ENCODE measurements at regions not wholly inside any gene's neighbourhood (a gene's known extent, or its start where the extent isn't known, plus 50 kb on each side); places are given as distances from the start of the nearest gene placed in this dataset.
"Not testable (repeated sequence)": the region's sequence is repeated elsewhere in the genome, so short reads cannot be mapped to it uniquely, and the experiment has no call there.

DNA sequence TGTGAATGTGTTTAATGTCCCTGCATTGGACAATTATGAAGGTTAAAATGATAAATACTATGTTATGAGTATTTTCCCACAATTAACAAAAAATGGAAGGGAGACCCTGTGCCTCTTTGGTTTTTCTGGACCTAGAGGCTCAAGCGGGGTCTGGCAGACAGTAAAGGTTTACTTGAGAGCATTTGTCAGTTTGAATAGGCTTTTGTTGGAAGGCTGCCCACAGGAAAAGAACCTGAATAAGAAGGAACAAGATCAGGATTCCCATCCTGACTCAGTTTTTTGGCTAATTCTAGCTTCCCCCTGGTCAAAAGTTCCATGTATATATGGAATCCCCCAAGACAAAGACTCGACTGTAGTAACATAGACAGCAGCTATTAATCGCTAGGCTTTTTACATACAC is 150.9 kb upstream of the JUN start:
- no peak for DNase-seq (ENCODE audit: low read depth in 2 of 2)

DNA sequence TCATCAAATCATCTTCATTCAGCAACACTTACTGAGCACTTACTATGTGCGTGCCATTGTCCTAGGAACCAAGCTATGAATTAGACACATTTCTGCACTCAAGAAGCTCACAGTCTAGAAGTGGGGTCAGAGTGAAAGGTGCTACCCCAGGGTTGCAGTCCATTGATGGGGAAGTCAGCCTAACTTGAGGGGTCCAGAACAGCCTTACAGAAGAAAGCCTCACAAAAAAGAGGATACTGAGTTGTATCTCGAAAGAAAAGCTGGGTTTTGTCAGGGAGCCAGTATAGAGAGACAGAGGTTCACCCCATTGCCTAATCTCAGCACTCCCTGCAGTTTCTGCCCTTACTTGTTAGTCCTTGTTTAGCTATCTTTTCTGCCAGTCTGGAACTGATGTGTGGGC is 153.1 kb upstream of the JUN start:
- DNase-seq (ENCODE audit: low read depth in 2 of 2): no peak

DNA sequence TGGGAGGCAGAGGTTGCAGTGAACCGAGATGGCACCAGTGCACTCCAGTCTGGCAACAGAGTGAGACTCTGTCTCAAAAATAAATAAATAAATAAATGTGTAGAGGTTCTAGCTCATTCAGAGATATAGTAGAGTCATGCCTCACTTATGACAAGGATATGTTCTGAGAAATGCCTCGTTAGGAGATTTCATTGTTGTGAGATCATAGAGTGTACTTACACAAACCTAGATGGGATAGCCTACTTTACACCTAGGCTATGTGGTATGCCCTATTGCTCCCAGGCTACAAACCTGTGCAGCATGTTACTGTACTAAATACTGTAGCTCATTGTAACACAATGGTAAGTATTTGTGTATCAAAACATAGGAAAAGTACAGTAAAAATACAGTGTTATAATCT is 155.3 kb upstream of the JUN start:
- no peak for DNase-seq (ENCODE audit: low read depth in 2 of 2)

DNA sequence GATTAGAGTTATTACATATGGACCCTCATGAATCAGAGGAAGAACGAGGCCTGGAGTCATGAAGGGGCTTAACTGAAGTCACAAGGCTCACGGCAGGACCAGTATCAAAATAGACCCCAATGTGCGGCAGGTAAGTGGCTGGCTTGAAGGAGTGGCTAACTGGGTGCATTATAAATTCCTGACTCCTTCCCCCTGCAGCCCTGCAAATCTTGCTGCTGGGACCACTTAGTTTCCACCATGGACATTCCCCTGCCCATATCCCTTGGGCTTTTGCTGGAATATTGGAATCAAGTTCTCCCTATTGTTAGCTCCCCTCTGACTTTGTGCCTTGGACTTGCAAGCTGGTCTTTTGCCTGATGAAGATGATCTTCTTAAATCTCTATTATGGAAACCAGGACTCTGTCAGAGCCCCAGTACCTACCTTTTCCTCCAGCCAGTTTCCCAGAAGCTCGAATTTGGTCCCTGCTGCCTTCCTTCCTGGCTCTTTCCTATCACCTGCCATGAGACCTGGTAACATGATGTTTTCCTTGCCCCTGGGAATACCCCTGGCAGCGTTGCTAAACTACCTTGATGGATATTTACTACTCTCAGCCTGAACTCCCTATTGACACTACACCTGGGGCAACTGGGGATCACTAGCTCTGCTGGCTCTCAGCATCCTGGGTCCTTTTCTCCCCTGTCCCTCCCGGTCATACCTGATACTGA is 156.0 kb upstream of the JUN start:
- DNase-seq (ENCODE audit: low read depth in 2 of 2): no peak

DNA sequence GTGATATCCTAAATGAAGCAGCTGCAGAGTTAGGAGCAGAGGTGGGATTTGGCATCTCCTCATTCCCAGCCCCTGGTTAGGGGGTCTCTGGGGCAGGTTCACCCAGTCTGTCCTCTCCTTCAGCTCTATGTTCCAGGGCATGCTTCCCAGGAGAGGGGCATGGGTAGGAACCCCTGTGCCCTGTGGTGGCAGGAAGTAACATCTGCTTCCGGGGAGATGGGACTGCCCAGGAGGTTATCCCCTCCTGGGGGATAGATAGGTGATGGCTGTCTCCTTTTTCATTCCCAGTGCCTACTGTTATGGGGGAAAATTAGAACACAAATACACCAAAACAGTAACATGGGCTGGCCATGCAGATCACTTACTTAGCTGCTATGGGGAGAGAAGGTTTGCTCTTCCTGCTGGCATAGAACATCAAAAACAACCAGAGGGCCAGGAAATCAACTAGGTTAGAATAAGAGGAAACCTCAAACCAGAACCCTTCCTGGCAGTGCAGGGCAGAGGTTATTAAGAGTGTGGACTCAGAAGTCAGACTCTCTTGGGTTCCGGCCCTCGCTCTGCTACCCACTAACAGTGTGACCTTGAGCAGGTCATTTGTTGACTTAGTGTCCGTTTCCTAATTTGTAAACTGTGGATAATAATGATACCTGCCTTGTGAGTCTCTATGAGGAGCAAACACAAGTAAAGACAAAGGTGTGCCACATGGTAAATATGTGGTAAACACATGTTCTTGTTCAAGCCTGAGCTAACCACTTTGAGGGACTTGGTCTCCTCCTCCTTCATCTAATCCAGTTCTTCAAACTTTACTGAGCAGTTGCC is 157.8 kb upstream of the JUN start:
- DNase-seq (ENCODE audit: low read depth in 2 of 2): no peak

DNA sequence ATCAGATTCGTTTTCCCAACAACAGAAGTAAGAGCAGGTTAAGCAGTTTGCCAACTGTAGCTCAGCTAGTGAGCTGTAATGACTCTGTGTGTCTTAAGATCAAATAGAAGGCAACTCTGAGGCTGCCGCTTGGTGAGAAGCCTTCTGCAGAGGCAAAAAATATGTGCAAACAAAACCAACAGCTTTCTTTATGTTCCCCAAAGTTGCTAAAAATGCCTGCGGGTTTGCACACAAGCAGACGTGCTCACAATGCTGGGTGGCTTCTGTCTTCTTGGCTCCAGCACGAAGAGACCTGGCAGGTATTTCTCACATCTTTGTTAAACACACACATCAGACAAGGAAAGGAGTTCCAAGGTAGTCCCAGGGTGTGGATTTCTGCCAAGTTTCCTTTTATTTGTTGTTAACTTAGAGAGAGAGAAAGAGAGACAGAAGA is 158.9 kb upstream of the JUN start:
- DNase-seq (ENCODE audit: low read depth in 2 of 2): no peak

DNA sequence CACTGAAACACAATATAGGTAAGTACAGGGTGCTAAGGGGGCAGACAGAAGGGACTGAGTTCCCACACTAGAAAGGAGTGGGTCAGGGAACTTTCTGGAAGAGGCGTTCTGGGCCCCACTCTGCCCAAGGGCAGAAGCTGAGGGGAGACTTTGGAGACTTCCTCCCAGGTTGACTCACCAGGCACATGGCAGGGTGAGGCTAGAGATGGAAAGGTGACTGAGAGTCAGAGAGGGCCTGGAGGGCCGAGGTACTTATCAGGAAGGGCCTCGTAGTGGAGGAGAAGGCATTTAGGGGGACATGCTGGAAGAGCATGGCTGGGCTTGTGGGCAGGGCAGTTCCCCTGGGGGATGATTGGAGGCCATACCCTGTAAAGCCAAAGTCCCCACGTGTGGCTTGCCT is 159.9 kb upstream of the JUN start:
- no peak for DNase-seq (ENCODE audit: low read depth in 2 of 2)

DNA sequence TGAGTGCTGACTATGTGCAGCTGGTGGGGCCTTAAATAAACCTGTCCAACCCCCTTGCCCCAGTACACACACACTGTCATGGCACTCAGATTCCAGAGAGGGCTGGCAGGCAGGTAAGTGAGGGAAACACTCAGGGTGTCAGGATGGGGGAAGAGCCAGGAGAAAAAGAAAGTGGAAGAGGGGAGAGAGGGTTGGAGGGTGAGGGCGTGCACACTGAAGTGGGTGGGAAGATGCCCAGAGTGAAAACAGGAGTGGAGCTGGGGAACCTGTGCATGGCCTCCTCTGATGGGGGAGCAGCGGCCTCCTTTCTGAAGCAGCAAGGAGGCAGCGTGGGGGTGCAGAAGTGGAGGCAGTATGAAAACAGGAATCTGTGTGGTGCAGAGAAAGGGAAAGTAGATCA is 160.6 kb upstream of the JUN start:
- DNase-seq (ENCODE audit: low read depth in 2 of 2): no peak

DNA sequence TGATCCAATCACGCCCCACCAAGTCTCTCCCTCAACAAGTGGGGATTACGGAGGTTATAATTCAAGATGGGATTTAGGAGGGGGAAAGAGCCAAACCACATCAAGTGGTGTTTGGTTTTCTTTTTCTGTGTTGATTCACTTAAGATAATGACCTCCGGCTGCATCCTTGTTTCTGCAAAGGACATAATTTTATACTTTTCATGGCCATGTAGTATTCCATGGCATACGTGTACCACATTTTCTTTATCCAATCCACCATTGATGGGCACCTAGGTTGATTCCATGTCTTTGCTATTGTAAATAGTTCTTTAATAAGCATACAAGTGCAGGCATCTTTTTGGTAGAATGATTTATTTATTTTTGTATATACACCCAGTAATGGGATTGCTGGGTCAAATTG is 162.5 kb upstream of the JUN start:
- no peak for DNase-seq (ENCODE audit: low read depth in 2 of 2)

DNA sequence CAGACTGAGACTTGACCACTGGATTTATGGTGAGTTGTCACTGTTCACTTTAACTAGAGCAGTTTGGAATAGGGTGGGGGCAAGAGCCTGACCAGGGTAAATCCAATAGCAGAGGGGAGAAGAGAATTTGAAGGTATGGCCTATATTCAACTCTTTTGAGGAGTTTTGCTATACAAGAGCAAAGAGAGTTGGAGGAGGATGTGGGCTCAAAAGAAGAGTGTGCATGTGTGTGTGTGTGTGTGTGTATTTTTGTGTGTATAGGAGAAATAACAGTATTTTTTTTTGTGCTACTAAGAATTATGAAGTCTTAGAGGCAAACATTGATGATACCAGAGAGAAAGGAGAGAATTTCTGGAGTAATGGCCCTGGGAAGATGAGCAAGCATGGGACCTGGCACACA is 164.8 kb upstream of the JUN start:
- no peak for DNase-seq (ENCODE audit: low read depth in 2 of 2)

DNA sequence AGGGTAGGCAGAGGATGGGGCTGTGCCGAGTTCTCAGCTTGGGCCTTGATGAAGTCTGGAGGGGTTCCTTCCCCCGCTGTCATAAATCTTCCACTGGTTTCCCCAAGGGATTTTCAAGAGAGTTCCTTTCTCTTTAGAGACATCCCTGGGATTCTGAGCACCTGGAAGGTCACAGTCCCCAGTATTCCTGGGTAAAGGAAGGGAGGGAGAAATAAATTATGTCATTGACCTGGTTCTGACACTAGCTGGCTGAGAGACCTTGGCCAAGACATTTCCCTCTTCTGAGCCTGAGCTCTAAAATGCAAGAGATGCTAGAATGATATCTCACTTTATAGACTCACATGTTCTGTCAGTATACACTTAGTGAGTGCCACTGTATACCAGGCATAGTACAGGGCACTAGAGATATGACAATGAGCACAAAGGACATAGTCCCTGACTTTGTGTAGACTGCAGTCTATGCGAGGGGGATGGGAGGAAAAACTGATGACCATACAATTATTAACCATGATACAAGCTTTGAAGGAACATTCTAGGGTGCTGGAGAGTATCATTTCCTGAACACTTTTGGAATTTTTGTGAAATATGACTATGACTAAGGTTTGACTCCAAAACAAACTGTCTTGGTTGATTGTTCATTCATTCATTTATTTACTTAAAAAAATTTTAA is 165.8 kb upstream of the JUN start:
- DNase-seq (ENCODE audit: low read depth in 2 of 2): no peak

DNA sequence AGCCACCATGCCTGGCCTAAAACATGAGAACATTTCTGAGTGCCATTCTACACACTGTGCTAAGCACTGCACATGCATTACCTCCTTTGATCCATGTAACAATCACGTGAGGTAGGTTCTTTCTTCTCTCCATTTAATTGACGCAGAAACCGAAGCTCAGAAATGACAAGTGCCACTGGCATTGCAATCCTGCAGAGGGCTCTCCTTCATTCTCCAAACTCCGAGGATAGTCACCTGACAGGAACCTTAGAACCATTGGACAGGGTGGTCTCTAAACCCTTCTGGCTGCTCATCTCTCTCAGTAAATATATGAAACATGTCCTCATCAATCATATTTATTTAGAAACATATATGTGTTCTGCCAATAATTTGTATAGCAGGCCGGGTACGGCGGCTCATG is 167.1 kb upstream of the JUN start:
- no peak for DNase-seq (ENCODE audit: low read depth in 2 of 2)

DNA sequence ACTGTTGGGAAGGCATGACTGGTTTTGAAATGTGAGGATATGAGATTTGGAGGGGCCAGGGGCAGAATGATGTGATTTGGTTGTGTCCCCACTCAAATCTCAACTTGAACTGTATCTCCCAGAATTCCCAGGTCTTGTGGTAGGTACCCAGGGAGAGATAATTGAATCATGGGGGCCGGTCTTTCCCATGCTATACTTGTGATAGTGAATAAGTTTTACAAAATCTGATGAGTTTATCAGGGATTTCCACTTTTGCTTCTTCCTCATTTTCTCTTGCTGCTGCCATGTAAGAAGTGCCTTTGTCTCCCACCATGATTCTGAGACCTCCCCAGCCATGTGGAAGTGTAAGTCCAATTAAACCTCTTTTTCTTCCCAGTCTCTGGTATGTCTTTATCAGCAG is 170.1 kb upstream of the JUN start:
- DNase-seq (ENCODE audit: low read depth in 2 of 2): not testable (repeated sequence)

DNA sequence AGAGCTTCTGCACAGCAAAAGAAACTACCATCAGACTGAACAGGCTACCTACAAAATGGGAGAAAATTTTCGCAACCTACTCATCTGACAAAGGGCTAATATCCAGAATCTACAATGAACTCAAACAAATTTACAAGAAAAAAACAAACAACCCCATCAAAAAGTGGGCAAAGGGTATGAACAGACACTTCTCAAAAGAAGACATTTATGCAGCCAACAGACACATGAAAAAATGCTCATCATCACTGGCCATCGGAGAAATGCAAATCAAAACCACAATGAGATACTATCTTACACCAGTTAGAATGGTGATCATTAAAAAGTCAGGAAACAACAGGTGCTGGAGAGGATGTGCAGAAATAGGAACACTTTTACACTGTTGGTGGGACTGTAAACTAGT is 179.4 kb upstream of the JUN start:
- DNase-seq (ENCODE audit: low read depth in 2 of 2): not testable (repeated sequence)

DNA sequence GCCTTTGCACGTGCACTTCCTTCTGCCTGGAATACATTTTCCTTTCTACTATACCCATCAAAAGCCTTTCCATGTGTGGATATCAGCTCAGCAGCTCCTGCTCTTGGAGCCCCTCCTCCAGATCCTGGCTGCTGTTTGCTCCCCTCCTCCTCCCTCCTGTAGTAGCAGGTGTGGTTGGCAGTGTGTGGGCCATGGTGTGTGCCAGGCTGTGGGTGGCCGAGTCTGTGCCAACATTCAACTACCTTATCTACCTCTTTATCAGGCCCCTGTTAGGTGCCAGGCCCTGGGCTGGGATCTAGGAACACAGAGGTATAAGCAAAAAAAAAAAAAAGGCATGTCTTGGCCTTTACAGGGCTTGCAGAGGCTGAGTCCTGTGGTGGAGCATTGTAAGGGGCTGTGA is 180.6 kb upstream of the JUN start:
- DNase-seq (ENCODE audit: low read depth in 2 of 2): no peak

DNA sequence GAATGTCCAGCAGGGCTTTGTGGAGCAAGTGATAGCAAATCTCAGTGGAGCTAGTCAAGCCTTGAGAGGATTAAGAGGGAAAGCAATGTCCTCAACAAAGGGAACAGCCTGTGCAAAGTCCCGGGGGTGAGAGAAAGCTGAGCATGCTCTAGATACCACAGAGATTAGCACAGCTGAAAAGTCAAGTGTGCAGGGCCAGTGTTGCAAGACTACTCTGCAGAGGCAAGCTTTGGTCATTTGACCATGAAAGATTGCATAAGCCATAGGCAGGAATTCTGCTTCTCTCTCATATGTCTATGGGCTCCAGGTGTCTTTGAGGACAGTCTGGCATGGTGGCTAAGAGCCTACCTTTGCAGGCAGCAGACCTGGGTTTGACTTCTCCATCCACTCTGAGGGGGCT is 181.0 kb upstream of the JUN start:
- no peak for DNase-seq (ENCODE audit: low read depth in 2 of 2)

DNA sequence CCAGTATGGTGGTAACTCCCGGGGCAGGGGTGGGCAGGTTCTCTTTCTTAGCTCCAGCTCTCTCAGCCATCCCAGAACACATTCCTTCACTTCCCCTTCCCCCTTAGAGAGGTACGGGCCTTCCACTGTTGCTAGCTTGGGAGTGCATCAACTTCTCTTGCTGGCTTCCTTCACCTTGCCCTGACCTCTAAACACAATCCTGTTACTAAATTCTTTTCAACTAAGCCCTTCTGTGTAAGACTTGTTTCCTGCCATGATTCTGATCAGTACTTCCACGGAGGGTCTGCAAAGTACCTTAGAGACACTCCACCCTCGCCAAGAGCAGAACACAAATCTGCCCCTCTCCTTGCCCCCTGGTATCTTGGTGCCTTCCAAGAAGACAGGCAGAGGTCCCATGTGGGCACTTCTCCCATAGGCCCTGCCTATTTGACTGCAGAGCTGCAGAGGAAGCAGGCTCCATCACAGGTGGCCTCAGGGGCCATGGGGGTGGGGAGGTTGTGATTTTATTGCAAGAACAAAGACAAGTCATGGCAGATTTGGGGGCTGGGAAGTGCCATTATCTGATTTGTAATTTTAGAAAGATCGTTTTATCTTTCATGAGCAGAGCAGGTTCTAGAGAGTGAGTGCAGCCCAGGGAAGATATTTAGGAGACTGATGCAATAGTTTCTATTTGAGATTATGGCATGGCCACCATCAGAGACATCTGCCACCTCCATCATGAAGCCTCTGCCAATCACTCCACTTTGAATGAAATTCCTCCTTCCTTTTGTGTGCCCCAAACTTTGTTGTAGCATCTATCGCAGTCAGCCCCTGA is 182.5 kb upstream of the JUN start:
- DNase-seq (ENCODE audit: low read depth in 2 of 2): no peak

DNA sequence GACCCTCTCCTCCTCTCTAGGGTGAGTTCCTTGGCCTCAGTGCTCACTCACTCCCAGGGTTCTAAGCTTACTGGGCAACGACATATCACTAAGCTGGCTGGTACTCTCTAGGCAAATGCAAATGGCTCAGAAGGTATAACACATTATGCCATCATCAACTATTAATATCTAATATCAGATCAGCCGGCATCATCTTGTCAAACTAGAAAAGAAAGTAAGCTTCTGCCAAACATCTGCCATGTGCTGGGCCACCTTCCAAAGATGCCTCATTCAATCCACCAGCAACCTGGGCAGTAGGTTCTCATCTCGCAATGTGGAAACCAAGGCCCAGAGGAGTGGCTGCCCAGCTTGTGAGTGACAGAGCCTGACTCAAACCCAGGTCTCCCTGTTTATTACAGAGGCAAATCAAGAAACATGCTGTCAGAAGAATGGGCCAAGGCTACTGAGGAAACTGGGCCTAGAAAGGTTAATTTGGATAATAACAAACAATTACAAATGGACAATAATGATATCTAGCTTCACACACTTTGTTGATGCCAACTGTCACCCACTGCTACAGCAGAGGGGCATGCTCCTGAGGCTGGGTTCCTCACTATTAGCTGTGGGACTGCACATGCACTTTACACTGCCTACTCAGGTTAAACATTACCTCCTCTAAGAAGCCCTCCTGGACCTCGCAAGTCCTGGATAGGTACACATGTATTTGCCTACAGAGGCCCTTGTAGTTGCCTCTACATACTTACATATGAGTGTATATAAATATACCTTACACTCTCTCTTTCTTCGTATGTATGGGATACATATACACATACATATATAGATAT is 183.3 kb upstream of the JUN start:
- no peak for DNase-seq (ENCODE audit: low read depth in 2 of 2)

DNA sequence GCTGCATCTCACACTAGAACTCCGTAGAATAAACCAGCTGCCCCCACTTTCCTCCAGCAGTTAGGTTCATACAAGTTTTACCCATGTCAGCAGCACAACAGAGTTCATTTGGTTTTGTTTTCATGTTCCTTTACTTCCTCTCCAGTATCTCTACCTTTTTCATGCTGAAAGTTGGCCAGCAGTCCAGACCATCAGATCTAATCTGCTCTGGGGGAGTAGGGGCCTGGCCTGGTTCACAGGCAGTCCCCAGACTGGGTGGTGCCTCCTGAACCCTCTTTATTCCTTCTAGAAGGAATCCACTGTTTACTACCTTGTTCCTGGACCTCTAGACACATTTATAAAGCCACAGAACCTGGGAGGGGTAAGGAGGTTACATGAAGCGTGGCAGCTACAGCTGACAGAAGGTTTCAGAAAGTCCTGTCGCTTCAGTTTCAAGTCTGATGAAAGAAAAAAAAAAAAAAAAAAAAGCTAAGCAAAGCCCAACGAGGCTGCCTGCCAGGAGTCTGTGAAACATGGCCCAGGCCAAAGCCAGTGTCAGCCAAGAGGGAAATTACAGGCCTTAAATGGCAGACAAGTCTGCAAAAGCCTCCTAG is 184.6 kb upstream of the JUN start:
- DNase-seq (ENCODE audit: low read depth in 2 of 2): no peak

DNA sequence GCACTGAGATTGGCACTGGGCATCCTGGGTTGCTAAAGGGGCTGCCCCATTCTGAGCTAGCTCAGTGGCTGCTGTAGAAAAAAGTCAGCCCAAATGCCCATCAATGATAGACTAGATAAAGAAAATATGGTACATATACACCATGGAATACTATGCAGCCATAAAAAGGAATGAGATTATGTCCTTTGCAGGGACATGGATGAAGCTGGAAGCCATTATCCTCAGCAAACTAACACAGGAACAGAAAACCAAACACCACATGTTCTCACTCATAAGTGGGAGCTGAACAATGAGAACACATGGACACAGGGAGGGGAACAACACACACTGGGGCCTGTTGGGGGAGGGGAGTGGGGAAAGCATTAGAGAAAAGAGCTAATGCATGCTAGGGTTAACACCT is 185.3 kb upstream of the JUN start:
- not testable (repeated sequence) for DNase-seq (ENCODE audit: low read depth in 2 of 2)

DNA sequence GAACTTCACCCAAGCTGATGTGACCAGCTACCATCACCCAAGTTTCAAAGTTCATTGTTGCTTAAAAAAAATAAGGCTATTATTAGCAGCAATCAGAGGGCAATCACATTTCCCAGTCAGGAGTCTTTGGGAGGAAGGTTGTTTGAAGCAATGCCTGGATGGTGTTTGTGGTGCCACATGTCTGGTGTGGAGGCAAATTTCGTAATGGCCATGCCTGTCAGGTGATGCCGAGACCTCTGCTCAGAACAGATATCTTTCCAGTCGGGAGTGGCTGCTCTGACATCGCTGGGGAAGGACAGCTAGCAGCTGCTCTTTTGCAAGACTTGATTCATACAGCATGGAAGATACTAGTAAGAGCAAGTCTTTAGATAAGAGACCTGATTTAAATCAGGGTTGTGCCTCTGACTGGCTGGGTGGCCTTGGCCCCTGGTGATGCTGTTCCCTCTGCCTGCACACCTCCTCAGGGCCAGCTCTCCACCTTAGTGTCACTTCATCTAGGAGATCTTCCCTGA is 187.8 kb upstream of the JUN start:
- DNase-seq (ENCODE audit: low read depth in 2 of 2): no peak
